RWPE2 (cell line): ENCODE measurements at regions not wholly inside any gene's neighbourhood (a gene's known extent, or its start where the extent isn't known, plus 50 kb on each side); places are given as distances from the start of the nearest gene placed in this dataset.

Source experiments
- ATAC-seq: fragments of 200-7000 bp; cut with Tn5 transposase; 3 replicates; pipeline ENCODE4 v1.9.1; 2021; ENCODE audit warnings: low read depth
- DNase-seq: peaks from one replicate; pipeline ENCODE4 v3.0.0-alpha.2; 2020; ENCODE audit warnings: low spot score
- H3K27ac ChIP-seq: fragments of 450-650 bp; 2 replicates; pipeline ENCODE4 v1.5.1; 2017; ENCODE audit warnings: mild to moderate bottlenecking; ENCODE audit not compliant: poor library complexity, severe bottlenecking
- H3K27me3 ChIP-seq: fragments of 250-450 bp; sonication (Bioruptor Pico); 2 replicates; pipeline ENCODE4 v1.5.1; 2021; ENCODE audit warnings: mild to moderate bottlenecking, moderate library complexity; ENCODE audit not compliant: insufficient read depth, poor library complexity, severe bottlenecking
- H3K36me3 ChIP-seq: fragments of 250-450 bp; sonication (Bioruptor Pico); 2 replicates; pipeline ENCODE4 v1.5.1; 2020; ENCODE audit warnings: low read depth, mild to moderate bottlenecking, moderate library complexity
- H3K4me1 ChIP-seq: fragments of 250-450 bp; sonication (Bioruptor Pico); 2 replicates; pipeline ENCODE4 v1.5.1; 2021; ENCODE audit warnings: mild to moderate bottlenecking, moderate library complexity; ENCODE audit not compliant: insufficient read depth, poor library complexity, severe bottlenecking
- H3K4me3 ChIP-seq: fragments of 250-450 bp; sonication (Bioruptor Pico); 2 replicates; pipeline ENCODE4 v1.5.1; 2021; ENCODE audit warnings: mild to moderate bottlenecking, moderate library complexity; ENCODE audit not compliant: severe bottlenecking
- H3K9me3 ChIP-seq: fragments of 250-450 bp; sonication (Bioruptor Pico); 2 replicates; pipeline ENCODE4 v1.5.1; 2021; ENCODE audit warnings: mild to moderate bottlenecking, moderate library complexity; ENCODE audit not compliant: severe bottlenecking
- CTCF ChIP-seq: fragments of 450-650 bp; IDR thresholded peaks from one replicate; pipeline ENCODE4 v1.5.1; 2017; ENCODE audit warnings: mild to moderate bottlenecking, moderate library complexity; ENCODE audit not compliant: poor library complexity, severe bottlenecking

- H3K4me1 ChIP-seq: peaks cover 18% of the 10 kb centered on the region
- H3K27ac ChIP-seq: no peak overlapping the region
- no peak for TF ChIP-seq CTCF
- H3K9me3 ChIP-seq: peaks cover 2% of the 10 kb centered on the region
- no peak for ATAC-seq
- no peaks in the 10 kb centered on the region for H3K27me3 ChIP-seq
- H3K36me3 ChIP-seq: no peaks in the 10 kb centered on the region
- H3K4me3 ChIP-seq: no peak overlapping the region
- DNase-seq: no peak
Observed at GRCh38 chr4:53730031-53730805, 138.9 kb upstream of the LNX1 start.

GRCh38 chr4:53722110-53722509 lies 130.8 kb upstream of the LNX1 start:
- ATAC-seq: no peak
- Histone ChIP-seq H3K9me3 (no peaks in the 10 kb centered on the region), H3K4me1 (no peaks in the 10 kb centered on the region), H3K4me3 (no peak overlapping the region), H3K36me3 (no peaks in the 10 kb centered on the region), H3K27ac (no peak overlapping the region), H3K27me3 (no peaks in the 10 kb centered on the region)
- no peak for DNase-seq
- no peak for TF ChIP-seq CTCF

GRCh38 chr4:53721263-53721662 lies 130.0 kb upstream of the LNX1 start:
- DNase-seq (no peak), ATAC-seq (peak; percentile 36; the same call in 2 of the 3 replicates)
- Histone ChIP-seq H3K36me3 (no peaks in the 10 kb centered on the region), H3K27me3 (no peaks in the 10 kb centered on the region), H3K27ac (no peak overlapping the region), H3K9me3 (no peaks in the 10 kb centered on the region), H3K4me3 (no peak overlapping the region), H3K4me1 (no peaks in the 10 kb centered on the region)
- TF ChIP-seq CTCF: no peak

GRCh38 chr4:53720776-53721175 lies 129.5 kb upstream of the LNX1 start:
- Histone ChIP-seq H3K4me1 (no peaks in the 10 kb centered on the region), H3K4me3 (no peak overlapping the region), H3K9me3 (no peaks in the 10 kb centered on the region), H3K27ac (no peak overlapping the region), H3K36me3 (no peaks in the 10 kb centered on the region), H3K27me3 (no peaks in the 10 kb centered on the region)
- no peak for DNase-seq
- no peak for TF ChIP-seq CTCF
- ATAC-seq: no peak

DNA sequence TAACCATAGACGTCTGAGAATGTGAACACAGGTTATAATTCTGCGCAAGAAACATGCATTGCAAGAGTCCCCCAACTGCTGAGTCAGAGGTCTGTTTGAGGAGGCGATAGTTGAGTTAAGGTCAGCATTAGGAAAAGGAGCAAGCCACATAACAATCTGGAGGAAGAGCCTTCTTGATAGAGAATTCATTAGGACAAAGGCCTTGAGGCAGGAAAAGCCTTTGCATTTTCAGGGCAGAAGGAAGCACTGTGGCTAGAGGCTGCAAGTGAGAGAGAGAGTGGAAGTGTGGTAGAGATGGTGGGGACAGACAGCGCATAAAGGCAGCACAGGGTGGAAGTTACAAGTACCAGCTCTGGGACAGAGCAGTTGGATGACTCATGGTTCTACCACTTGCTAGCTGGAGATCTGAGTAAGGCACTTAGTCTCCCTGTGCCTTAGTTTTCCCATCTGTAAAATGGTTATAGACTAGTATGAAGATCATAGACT lies 125.8 kb upstream of the LNX1 start:
- no peak for TF ChIP-seq CTCF
- peaks cover 2% of the 10 kb centered on the region for H3K4me1 ChIP-seq
- ATAC-seq: no peak

More for the DNA sequence above, 125.8 kb upstream of the LNX1 start:
- H3K27me3 ChIP-seq: no peaks in the 10 kb centered on the region
- DNase-seq: no peak
- H3K9me3 ChIP-seq: no peaks in the 10 kb centered on the region
- no peak overlapping the region for H3K27ac ChIP-seq
- no peaks in the 10 kb centered on the region for H3K36me3 ChIP-seq
- H3K4me3 ChIP-seq: no peak overlapping the region
